ENCODE measurements at regions not wholly inside any gene's neighbourhood (a gene's known extent, or its start where the extent isn't known, plus 50 kb on each side); places are given as distances from the start of the nearest gene placed in this dataset.

DNA sequence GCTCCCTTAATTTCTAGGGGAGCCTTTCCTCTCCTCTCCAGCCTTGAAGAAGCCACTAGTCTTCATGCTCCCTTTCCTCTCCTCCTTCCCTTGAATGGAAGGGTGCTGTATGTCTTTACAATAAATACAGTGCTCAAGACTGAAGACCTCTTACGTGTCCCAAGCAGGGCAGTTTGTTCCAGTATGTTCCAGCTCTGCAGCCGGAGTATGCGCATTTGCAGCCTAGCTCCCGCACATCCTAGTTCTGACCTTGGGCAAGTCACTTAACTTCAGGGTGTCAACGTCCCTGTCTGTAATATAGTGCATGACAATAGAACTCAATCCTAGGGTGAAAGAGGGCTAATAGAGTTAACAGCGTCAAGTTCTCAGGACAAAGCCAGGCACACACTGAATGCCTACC is 208.0 kb downstream of the HAUS1 start:
- TF ChIP-seq, protein P1, sequence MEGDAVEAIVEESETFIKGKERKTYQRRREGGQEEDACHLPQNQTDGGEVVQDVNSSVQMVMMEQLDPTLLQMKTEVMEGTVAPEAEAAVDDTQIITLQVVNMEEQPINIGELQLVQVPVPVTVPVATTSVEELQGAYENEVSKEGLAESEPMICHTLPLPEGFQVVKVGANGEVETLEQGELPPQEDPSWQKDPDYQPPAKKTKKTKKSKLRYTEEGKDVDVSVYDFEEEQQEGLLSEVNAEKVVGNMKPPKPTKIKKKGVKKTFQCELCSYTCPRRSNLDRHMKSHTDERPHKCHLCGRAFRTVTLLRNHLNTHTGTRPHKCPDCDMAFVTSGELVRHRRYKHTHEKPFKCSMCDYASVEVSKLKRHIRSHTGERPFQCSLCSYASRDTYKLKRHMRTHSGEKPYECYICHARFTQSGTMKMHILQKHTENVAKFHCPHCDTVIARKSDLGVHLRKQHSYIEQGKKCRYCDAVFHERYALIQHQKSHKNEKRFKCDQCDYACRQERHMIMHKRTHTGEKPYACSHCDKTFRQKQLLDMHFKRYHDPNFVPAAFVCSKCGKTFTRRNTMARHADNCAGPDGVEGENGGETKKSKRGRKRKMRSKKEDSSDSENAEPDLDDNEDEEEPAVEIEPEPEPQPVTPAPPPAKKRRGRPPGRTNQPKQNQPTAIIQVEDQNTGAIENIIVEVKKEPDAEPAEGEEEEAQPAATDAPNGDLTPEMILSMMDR (IDR thresholded peaks at IDR 0.05) = no peak
- no peaks in the 10 kb centered on the region for H3K9me3 ChIP-seq
- no peaks in the 10 kb centered on the region for H3K27me3 ChIP-seq
- no peak overlapping the region for H3K4me3 ChIP-seq
- no peak overlapping the region for H3K27ac ChIP-seq
- intact Hi-C loops (cut with DNase I; ENCODE audit: low total_unique reads) = no loop called here
- H3K36me3 ChIP-seq = no peaks in the 10 kb centered on the region
- DNase-seq = no peak
- H3K4me1 ChIP-seq = no peaks in the 10 kb centered on the region

DNA sequence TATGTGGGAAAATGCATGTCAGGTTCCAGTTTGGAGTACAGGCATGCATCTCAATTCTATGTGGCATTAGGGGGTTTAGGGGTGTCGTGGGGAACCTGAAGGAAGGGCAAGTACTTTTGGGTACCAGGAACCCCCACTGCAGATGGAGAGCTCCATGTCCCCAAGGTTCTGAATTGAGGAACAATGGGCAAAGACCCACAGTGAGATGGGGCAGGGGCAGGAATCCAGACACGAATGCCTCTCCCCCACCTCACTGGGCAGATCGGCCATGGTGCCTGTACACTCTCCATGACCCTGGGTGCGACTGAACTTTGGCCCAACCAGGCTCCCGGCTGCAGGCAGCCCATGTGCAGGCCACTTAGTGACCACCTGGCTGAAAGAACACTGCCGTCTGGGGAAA is 209.3 kb downstream of the HAUS1 start:
- no peak for DNase-seq
- Histone ChIP-seq H3K4me3 (no peak overlapping the region), H3K9me3 (no peaks in the 10 kb centered on the region), H3K36me3 (no peaks in the 10 kb centered on the region), H3K4me1 (no peaks in the 10 kb centered on the region), H3K27me3 (no peaks in the 10 kb centered on the region), H3K27ac (no peak overlapping the region)
- intact Hi-C loops (cut with DNase I; ENCODE audit: low total_unique reads) = no loop called here
- TF ChIP-seq, protein P1 (IDR thresholded peaks at IDR 0.05) = no peak

DNA sequence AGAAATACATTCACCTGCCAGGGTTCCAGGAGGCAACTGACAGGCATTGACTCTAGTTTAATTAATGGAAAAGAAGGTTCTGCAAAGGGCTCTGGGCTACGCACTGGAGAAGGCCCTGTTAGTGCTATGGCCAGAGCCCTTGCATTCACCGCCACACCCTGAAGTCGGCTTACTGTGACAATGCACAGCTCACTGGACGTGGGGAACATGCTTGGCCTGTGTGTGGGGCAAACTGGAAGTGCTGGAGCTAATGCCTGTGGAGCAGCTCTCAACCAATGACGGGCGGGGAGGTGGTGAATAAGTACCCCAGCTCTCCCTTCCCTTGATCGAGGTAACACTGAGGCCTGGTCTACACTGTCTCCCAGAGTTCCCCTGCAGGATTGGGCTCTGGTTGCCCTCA is 209.8 kb downstream of the HAUS1 start:
- no peaks in the 10 kb centered on the region for H3K36me3 ChIP-seq
- no peaks in the 10 kb centered on the region for H3K27me3 ChIP-seq
- intact Hi-C loops (cut with DNase I; ENCODE audit: low total_unique reads) = no loop called here
- H3K4me3 ChIP-seq = no peak overlapping the region
- H3K9me3 ChIP-seq = no peaks in the 10 kb centered on the region
- no peak for DNase-seq
- TF ChIP-seq, protein P1 (IDR thresholded peaks at IDR 0.05) = no peak
- no peaks in the 10 kb centered on the region for H3K4me1 ChIP-seq
- H3K27ac ChIP-seq = no peak overlapping the region

DNA sequence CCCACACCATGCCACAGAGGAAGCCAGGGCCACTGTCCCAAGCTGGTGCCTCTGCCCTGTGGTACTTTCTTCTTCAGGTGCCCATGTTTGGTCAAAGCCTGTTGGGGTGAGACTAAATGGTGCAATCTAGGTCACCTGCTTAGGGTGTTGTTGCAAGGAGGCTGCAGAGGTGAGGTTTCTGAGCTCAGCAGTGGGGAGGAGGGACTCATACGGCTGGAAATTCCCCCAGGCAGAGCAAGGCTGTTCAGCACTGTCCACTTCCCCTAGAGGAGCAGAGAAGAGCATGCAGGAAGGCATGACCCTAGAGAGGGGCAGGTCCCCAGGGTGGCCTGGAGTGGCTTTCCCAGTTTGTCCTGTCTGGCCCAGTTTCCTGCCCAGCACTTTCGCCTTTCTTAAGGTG is 211.0 kb downstream of the HAUS1 start:
- H3K4me1 ChIP-seq = no peaks in the 10 kb centered on the region
- no peak overlapping the region for H3K27ac ChIP-seq
- TF ChIP-seq, protein P1 (IDR thresholded peaks at IDR 0.05) = no peak
- H3K4me3 ChIP-seq = no peak overlapping the region
- H3K27me3 ChIP-seq = no peaks in the 10 kb centered on the region
- DNase-seq = no peak
- H3K9me3 ChIP-seq = no peaks in the 10 kb centered on the region
- no peaks in the 10 kb centered on the region for H3K36me3 ChIP-seq
- intact Hi-C loops (cut with DNase I; ENCODE audit: low total_unique reads) = no loop called here

DNA sequence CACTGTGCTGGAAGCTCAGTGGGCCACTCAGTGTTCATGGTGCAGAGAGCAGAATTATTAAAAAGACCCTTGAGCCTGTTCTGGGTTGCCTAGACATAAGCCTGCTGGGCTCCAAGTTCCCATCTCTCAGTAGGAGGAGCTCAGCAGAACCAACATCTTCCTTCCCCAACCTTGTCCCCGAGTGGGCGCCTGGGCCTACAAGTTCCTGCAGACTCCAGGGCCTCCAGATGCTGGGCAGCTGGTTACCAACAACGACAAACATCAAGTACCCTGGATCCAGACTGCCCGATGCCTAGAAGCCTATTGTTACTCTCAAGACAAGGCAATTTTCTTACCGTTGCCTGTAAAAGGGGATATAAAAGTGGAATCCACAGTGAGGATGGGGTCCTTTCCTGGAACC is 214.2 kb downstream of the HAUS1 start:
- TF ChIP-seq, protein P1 (IDR thresholded peaks at IDR 0.05) = no peak
- intact Hi-C loops (cut with DNase I; ENCODE audit: low total_unique reads) = no loop called here
- Histone ChIP-seq H3K36me3 (no peaks in the 10 kb centered on the region), H3K9me3 (no peaks in the 10 kb centered on the region), H3K27ac (no peak overlapping the region), H3K4me1 (no peaks in the 10 kb centered on the region), H3K27me3 (no peaks in the 10 kb centered on the region), H3K4me3 (no peak overlapping the region)
- no peak for DNase-seq

DNA sequence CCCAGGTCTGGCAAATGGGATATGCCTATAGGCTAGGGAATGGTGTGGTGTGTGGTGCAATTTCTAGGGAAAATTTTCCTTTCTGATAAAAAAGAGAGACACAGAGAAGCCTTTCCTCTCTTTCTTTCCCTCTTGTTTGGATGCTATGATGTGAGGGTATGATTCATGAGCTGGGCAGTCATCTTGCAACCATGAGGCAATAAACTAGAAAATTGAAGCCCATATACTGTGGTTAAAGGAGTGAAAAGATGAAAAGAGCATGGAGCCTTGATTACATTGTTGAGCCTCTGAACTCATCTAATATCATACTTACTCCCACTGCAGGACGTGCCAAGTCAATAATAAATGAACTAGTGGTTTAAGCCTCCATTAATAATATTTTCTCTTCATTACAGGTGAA is 215.6 kb downstream of the HAUS1 start:
- intact Hi-C loops (cut with DNase I; ENCODE audit: low total_unique reads) = no loop called here
- no peaks in the 10 kb centered on the region for H3K4me1 ChIP-seq
- no peaks in the 10 kb centered on the region for H3K36me3 ChIP-seq
- H3K4me3 ChIP-seq = no peak overlapping the region
- no peaks in the 10 kb centered on the region for H3K27me3 ChIP-seq
- no peak for DNase-seq
- TF ChIP-seq, protein P1 (IDR thresholded peaks at IDR 0.05) = no peak
- H3K27ac ChIP-seq = no peak overlapping the region
- no peaks in the 10 kb centered on the region for H3K9me3 ChIP-seq
